Neural cell (in vitro differentiated cells): ENCODE measurements at regions not wholly inside any gene's neighbourhood (a gene's known extent, or its start where the extent isn't known, plus 50 kb on each side); places are given as distances from the start of the nearest gene placed in this dataset.

Source experiments
- H2AFZ ChIP-seq: fragments of 200-600, 300-800 bp; sonication (generic), shearing (Covaris generic); 2 replicates; pipeline ENCODE4 v1.6.0; 2014; ENCODE audit warnings: low read depth, mild to moderate bottlenecking, antibody characterized with exemption, low read length, moderate library complexity
- H3F3A ChIP-seq: fragments of 200-600 bp; shearing (Covaris generic); 2 replicates; pipeline ENCODE4 v1.6.1; 2016; ENCODE audit warnings: mild to moderate bottlenecking, moderate library complexity, mixed read lengths, antibody characterized with exemption, low read length; ENCODE audit not compliant: insufficient read depth, poor library complexity, severe bottlenecking
- H3K27ac ChIP-seq: fragments of 200-600, 300-800 bp; sonication (generic), shearing (Covaris generic); 2 replicates; pipeline ENCODE4 v1.5.1; 2014; ENCODE audit warnings: mild to moderate bottlenecking, low read length, moderate library complexity
- H3K27me3 ChIP-seq: fragments of 300-800, 200-600 bp; sonication (generic), shearing (Covaris generic); 2 replicates; pipeline ENCODE4 v1.6.0; 2014; ENCODE audit warnings: mild to moderate bottlenecking, low read depth, low read length, moderate library complexity; ENCODE audit not compliant: insufficient read depth
- H3K36me3 ChIP-seq: fragments of 300-800, 200-600 bp; sonication (generic), shearing (Covaris generic); 2 replicates; pipeline ENCODE4 v1.5.1; 2014; ENCODE audit warnings: mild to moderate bottlenecking, antibody characterized with exemption, low read length, moderate library complexity; ENCODE audit not compliant: insufficient read depth
- H3K4me2 ChIP-seq: fragments of 300-800, 200-600 bp; sonication (generic), shearing (Covaris generic); 2 replicates; pipeline ENCODE4 v1.6.0; 2014; ENCODE audit warnings: mild to moderate bottlenecking, low read length
- H3K4me3 ChIP-seq: fragments of 300-800, 200-600 bp; sonication (generic), shearing (Covaris generic); 2 replicates; pipeline ENCODE4 v1.5.1; 2014; ENCODE audit warnings: mild to moderate bottlenecking, low read length, moderate library complexity
- H3K79me2 ChIP-seq: fragments of 200-600 bp; shearing (Covaris generic); replicated peaks from 2 replicates; pipeline ENCODE4 v1.6.0; 2014; ENCODE audit warnings: mild to moderate bottlenecking, low read length, moderate library complexity; ENCODE audit not compliant: insufficient read depth
- H3K9ac ChIP-seq: fragments of 300-800, 200-600 bp; sonication (generic), shearing (Covaris generic); 2 replicates; pipeline ENCODE4 v1.6.1; 2016; ENCODE audit warnings: mild to moderate bottlenecking, low read length, mixed read lengths
- H3K9me2 ChIP-seq: fragments of 200-600 bp; shearing (Covaris generic); 2 replicates; pipeline ENCODE4 v1.6.1; 2016; ENCODE audit warnings: mild to moderate bottlenecking, low read length, mixed read lengths; ENCODE audit not compliant: insufficient read depth
- H3K9me3 ChIP-seq: fragments of 200-600, 300-800 bp; sonication (generic), shearing (Covaris generic); 2 replicates; pipeline ENCODE4 v1.6.1; 2016; ENCODE audit warnings: mild to moderate bottlenecking, mixed run types, low read length, moderate library complexity, mixed read lengths
- H4K20me1 ChIP-seq: fragments of 200-600 bp; shearing (Covaris generic); 2 replicates; pipeline ENCODE4 v1.6.1; 2016; ENCODE audit warnings: mild to moderate bottlenecking, mixed run types; ENCODE audit not compliant: insufficient read depth
- CTCF ChIP-seq: fragments of 450-650 bp; IDR thresholded peaks from 2 replicates; pipeline ENCODE4 v1.5.1; 2014; ENCODE audit warnings: antibody characterized with exemption, mild to moderate bottlenecking, moderate library complexity; ENCODE audit not compliant: poor library complexity, severe bottlenecking
- EP300 ChIP-seq: fragments of 450-650 bp; conservative IDR thresholded peaks from 2 replicates; pipeline ENCODE4 v1.6.1; 2014; ENCODE audit warnings: antibody characterized with exemption, mild to moderate bottlenecking, moderate library complexity; ENCODE audit not compliant: poor library complexity, severe bottlenecking
- EZH2 ChIP-seq: fragments of 200-600, 300-800 bp; shearing (Covaris generic), sonication (generic); IDR thresholded peaks from 2 replicates; pipeline ENCODE4 v1.6.1; 2014; ENCODE audit warnings: antibody characterized with exemption, low read length, borderline replicate concordance, mild to moderate bottlenecking; ENCODE audit not compliant: insufficient read depth, poor library complexity, severe bottlenecking
- MXI1 ChIP-seq: fragments of 450-650 bp; conservative IDR thresholded peaks from 2 replicates; pipeline ENCODE4 v1.6.1; 2014; ENCODE audit warnings: antibody characterized with exemption, mild to moderate bottlenecking; ENCODE audit not compliant: poor library complexity, severe bottlenecking
- POLR2AphosphoS5 ChIP-seq: IDR thresholded peaks from 2 replicates; pipeline ENCODE4 v1.6.1; 2012
- RAD21 ChIP-seq: fragments of 450-650 bp; conservative IDR thresholded peaks from 2 replicates; pipeline ENCODE4 v1.6.1; 2014; ENCODE audit warnings: antibody characterized with exemption, mild to moderate bottlenecking, moderate library complexity
- REST ChIP-seq: IDR thresholded peaks from 2 replicates; pipeline ENCODE4 v1.6.1; 2012; ENCODE audit warnings: borderline replicate concordance
- SMC3 ChIP-seq: fragments of 450-650 bp; conservative IDR thresholded peaks from 2 replicates; pipeline ENCODE4 v1.6.1; 2014; ENCODE audit warnings: antibody characterized with exemption, mild to moderate bottlenecking, moderate library complexity; ENCODE audit not compliant: poor library complexity
- TAF1 ChIP-seq: IDR thresholded peaks from 2 replicates; pipeline ENCODE4 v1.6.1; 2012; ENCODE audit warnings: low read depth

DNA sequence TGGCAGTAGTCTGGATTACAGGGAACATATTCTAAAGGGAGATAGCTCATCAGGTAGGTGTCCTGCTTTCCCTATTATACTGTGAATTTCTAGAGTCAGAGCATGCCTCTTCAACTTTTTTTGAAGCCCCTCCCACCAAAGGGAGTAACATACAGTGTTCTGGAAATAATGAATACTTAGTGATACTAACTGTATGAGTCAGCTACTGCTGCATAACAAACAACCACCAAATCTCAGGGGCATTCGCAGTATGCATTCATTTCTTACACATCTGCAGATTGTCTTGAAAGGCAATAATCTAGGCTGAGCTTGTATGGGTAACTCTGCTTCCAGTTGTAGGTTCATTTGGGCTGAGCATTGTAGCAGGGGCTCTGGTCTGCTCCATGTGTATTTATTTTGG is 409.7 kb upstream of the SPRED2 start:
- no peaks in the 10 kb centered on the region for H4K20me1 ChIP-seq
- H3K4me3 ChIP-seq: no peak overlapping the region
- no peaks in the 10 kb centered on the region for H3F3A ChIP-seq
- no peaks in the 10 kb centered on the region for H3K9me2 ChIP-seq
- no peaks in the 10 kb centered on the region for H3K36me3 ChIP-seq
- H3K4me2 ChIP-seq: no peak overlapping the region
- H3K9ac ChIP-seq: no peak overlapping the region
- no peaks in the 10 kb centered on the region for H3K27me3 ChIP-seq
- no peak overlapping the region for H3K27ac ChIP-seq
- H2AFZ ChIP-seq: no peak overlapping the region
- no peaks in the 10 kb centered on the region for H3K9me3 ChIP-seq
- TF ChIP-seq RAD21 (no peak), POLR2AphosphoS5 (no peak), EP300 (no peak)
- no peaks in the 10 kb centered on the region for H3K79me2 ChIP-seq

- Histone ChIP-seq H3K4me2 (no peak overlapping the region), H3K9ac (no peak overlapping the region), H3K4me3 (no peak overlapping the region), H3K27me3 (no peaks in the 10 kb centered on the region), H3K9me3 (no peaks in the 10 kb centered on the region), H3F3A (no peaks in the 10 kb centered on the region), H3K79me2 (no peaks in the 10 kb centered on the region), H3K36me3 (no peaks in the 10 kb centered on the region), H2AFZ (no peak overlapping the region), H3K27ac (no peak overlapping the region), H3K9me2 (no peaks in the 10 kb centered on the region), H4K20me1 (no peaks in the 10 kb centered on the region)
- TF ChIP-seq SMC3 (no peak), EP300 (no peak), EZH2 (no peak), MXI1 (no peak), RAD21 (no peak), TAF1 (no peak), POLR2AphosphoS5 (no peak), CTCF (no peak), REST (no peak)
These were observed 403.7 kb upstream of the SPRED2 start for GRCh38 chr2:65835975-65836549.
